ENCODE measurements at regions not wholly inside any gene's neighbourhood (a gene's known extent, or its start where the extent isn't known, plus 50 kb on each side); places are given as distances from the start of the nearest gene placed in this dataset.
A peak's percentile ranks its signal among the peaks of the same experiment; 100 is the strongest.

DNA sequence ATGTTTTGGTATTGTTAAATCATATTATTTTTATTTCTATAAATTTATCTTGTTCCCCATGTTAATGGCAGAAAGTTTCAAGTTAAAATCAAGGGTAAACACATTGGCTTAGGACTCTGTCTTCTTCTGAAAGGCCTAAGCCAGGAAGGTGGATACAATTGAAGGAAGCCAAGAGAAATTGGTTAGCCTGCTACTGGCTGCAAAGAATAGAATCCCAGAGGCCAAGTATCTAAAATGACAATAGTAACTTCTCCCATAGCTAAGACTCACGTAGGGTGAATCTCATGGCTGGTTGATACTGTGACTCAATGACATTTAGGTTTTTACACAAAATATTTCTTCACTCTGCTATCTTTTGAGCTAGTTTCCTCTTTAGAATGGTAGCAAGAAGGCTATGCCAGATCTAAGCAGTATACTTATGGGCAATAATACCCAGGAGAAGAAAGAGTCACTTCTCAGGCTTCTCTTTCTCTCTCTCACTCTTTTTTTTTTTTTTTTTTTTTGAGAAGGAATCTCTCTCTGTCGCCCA, 621.5 kb upstream of the TBL1XR1 start:
- no peak overlapping the region for H3K4me3 ChIP-seq (ENCODE audit: low read length)
- TF ChIP-seq CTCF (conservative IDR thresholded peaks at IDR 0.05; ENCODE audit: low read depth, low read length) = no peak
- no peak for DNase-seq (ENCODE audit: low read depth)

DNA sequence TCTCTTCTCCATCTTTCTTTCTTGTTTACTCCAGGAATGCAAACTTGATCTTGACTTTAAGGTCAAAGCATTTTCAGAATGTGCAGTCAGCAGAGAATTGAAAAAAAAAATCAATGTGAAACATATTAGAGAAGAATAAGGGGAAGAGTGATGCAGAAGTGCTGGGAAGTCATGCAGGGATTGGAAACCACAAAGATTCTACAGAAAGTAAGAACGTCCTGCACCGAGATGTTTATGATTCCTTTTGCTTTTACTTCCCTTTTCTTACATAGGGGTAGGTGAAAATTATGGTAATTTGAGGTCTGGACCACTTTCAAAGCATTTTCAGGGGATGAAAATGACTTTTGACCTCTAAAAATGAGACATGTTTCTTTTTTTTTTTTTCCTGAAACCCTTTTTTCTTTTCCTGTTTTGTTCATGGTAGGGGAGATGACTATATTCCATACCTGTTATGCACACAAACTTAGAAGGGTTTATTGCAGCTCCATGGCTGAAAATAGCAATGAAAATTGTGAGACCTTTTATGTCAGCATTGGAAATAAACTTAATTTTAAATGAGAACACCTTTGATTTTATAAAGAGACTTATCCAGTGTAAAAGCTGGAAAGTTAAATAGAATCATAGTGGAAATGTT, 623.5 kb upstream of the TBL1XR1 start:
- H3K4me3 ChIP-seq (ENCODE audit: low read length) = no peak overlapping the region
- TF ChIP-seq CTCF (conservative IDR thresholded peaks at IDR 0.05; ENCODE audit: low read depth, low read length) = no peak
- no peak for DNase-seq (ENCODE audit: low read depth)

DNA sequence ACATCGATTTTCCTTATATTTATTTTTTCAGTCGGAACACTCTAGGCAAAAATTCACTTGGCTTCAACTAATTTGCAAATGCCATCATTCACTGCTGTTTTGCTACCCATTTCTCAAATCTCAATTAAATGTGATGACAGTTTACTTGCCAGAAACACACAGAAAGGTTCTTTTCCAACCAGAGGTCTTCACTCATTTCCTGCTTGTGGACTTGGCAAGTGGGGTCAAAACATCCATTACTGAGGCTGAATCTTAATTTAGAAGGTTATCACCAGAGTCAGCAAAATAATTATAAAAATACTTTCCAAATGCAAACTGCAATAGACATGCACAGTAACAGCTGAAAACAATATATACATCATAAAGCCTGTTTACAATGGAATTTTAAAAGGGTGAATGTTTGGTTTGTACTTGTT, 625.4 kb upstream of the TBL1XR1 start:
- no peak for TF ChIP-seq CTCF (conservative IDR thresholded peaks at IDR 0.05; ENCODE audit: low read depth, low read length)
- DNase-seq (ENCODE audit: low read depth) = no peak
- no peak overlapping the region for H3K4me3 ChIP-seq (ENCODE audit: low read length)

DNA sequence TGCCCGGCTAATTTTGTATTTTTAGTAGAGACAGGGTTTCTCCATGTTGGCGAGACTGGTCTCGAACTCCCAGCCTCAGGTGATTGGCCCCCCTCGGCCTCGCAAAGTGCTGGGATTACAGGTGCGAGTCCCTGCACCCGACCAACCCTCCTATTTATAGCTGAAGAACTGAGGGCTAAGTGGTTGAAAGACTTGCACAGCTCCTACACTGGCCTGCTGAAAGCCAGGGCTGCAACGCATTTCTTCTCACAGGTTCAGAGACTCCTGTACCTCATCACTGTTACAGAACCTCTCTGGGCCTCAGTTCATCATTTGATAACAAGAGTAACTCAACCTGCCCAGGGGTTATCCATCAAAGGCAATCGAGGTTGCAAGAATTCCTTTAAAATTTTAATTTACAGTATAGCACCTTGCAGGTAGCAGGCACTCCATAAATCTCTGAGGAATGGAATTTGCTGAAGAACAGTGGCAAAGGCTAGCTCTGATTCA, 626.5 kb upstream of the TBL1XR1 start:
- no peak for TF ChIP-seq CTCF (conservative IDR thresholded peaks at IDR 0.05; ENCODE audit: low read depth, low read length)
- H3K4me3 ChIP-seq (ENCODE audit: low read length) = no peak overlapping the region
- DNase-seq (ENCODE audit: low read depth) = no peak

- H3K4me3 ChIP-seq (ENCODE audit: low read length) = no peak overlapping the region
- no peak for TF ChIP-seq CTCF (conservative IDR thresholded peaks at IDR 0.05; ENCODE audit: low read depth, low read length)
- peak; percentile 88 for DNase-seq (ENCODE audit: low read depth)
Observed at GRCh38 chr3:177824190-177824786, 627.0 kb upstream of the TBL1XR1 start.

DNA sequence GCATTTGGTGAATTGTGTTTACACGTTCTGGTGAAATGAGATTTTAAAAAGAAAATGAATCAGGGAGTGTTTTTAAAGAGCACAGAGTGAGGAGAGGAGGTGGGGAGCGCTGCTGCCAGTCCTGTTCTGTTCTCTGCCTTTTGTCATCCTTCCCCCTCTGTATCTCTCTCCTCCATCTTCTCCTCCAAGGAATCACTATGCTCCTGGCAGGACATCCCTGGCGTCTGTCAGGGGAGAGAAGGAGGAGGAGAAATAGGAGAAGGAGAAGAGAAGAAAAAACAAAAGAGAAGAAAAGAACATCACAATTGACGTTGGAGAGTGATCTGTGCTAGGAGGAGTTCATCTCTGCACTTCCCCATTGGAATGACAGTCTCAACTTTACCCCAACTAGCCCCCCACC, 627.6 kb upstream of the TBL1XR1 start:
- no peak for TF ChIP-seq CTCF (conservative IDR thresholded peaks at IDR 0.05; ENCODE audit: low read depth, low read length)
- H3K4me3 ChIP-seq (ENCODE audit: low read length) = no peak overlapping the region
- no peak for DNase-seq (ENCODE audit: low read depth)

- no peak overlapping the region for H3K4me3 ChIP-seq (ENCODE audit: low read length)
- no peak for DNase-seq (ENCODE audit: low read depth)
- no peak for TF ChIP-seq CTCF (conservative IDR thresholded peaks at IDR 0.05; ENCODE audit: low read depth, low read length)
Observed at GRCh38 chr3:177826253-177826652, 629.0 kb upstream of the TBL1XR1 start.
